GM04504 (cell line): ENCODE measurements at regions not wholly inside any gene's neighbourhood (a gene's known extent, or its start where the extent isn't known, plus 50 kb on each side); places are given as distances from the start of the nearest gene placed in this dataset.
"Not testable (repeated sequence)": the region's sequence is repeated elsewhere in the genome, so short reads cannot be mapped to it uniquely, and the experiment has no call there.

Source experiments
- DNase-seq: peaks from one replicate; pipeline ENCODE4 v3.0.0-alpha.2; 2012; ENCODE audit warnings: low read depth

DNA sequence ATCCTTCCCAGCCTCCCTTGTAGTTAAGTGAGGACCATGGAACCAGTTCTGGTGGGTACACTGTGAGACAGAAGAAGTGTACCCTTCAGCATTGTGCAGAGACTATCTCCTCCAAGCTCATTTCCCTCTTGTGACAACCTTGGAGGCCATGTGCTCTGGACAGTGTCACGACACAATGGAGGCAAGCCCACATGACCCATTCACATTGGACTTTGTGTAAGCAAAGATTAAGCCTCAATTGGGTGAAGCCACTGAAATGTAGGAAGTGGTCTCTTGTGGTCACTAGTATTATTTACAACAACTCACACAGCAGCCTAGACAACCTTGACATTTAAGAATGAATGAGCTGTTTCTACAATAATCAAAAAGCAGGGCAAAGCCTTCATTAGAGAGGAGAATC is 124.2 kb downstream of the INHBA start:
- DNase-seq: no peak

DNA sequence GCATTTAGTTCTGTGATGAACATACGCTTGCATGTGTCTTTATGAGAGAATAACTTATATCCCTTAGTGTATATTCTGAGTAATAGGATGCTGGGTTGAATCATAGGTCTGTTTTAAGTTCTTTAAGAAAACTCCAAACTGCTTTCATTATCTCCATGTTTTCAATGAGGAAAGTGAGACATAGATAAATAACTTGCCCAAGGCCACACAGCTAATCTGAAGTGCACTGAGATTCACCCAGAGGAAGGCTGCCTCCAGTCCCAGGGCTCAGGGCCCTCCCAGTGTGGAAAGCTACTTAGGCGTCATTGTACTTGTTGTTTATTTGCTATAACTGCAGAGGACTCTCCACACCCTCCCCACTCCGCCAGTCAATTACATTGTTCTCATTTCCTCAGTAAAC is 126.7 kb downstream of the INHBA start:
- DNase-seq: no peak

DNA sequence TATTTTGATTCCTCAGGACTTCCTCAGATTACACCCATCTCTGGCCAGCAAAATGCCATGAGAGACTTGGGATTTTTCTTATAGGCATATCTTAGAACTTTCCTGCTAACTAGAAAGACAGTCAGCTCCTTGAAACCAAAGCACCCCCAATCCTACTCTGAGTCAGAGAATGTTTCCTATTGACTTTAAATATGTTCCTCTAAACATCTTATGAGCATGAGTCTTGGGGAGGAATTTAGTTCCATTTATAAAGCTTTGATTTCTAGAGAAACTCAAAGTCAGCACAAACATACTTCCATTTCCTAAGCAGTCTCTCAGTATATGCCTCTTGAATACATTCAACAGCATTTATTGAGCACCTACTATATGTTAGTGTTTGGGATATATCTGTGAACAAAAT is 128.5 kb downstream of the INHBA start:
- DNase-seq: no peak

DNA sequence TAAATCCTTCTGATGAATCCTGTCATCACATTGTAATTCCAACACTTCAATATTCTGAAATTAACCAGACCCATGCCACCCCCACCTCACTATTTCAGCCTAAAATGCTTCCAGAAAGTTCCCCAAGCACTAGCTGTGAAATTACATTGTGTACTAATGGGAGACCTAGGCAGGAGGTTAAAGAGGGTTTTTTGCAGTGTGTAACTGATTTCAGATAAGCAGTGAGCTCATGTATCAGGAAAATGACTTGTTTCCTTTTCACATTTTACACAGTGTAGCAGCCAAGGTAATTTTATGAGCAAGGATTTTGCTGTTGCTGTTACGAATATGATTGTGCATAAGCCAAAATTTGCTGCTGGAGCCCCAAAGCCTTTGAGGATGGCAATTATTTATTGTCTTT is 129.0 kb downstream of the INHBA start:
- DNase-seq: no peak

DNA sequence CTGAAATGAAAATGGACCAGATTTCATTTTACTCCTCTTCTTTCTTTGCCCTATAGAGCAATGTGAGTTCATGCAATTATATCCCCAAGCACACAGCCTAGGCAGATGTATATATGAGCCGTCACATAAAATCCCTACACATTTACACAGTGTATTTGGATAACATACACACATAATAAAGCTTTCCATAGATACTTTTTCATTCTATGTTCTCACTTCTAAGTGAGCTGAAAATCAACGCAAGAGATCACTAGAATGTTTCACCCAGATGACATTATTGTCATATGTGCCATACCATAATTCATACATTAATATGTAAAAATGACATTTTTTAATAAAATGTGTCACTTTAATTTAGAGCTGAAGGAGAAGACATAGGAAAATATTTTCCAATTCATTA is 129.4 kb downstream of the INHBA start:
- no peak for DNase-seq

DNA sequence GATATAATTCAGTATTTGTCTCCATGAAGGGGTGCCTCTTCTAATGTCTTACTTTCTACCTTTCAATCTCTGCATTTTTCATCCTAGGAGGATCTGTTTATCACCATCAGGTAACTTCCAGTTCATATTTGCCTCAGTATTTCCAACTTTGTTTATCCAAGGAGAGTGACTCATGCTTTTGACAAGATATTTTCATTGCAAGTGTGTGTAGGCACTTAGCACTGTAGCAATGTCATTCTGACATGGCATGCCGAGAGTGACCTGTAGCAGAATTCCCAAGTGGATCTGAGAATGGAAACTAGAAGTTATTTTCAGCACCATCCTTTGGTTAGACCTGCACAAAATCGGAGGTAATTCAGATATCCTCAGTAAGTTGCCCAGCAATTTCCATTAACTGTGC is 129.9 kb downstream of the INHBA start:
- no peak for DNase-seq

DNA sequence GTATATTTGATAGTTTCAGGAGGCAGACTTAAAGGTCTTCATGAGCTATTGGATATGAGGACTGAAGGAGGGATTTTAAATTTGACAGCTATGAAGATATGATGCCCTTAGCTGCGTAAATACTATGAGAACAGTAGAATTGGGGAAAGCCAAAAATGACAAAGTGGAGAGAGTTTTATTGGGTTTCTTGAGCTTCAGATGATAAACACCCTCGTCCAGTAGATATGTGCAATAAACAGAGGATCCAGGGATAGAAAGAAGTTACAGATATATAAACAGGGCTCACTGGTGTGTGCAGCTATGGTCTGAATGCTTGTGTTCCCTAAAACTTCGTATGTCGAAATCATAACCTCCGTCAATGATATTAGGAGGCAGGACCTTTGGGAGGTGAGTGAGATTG is 131.3 kb downstream of the INHBA start:
- no peak for DNase-seq

DNA sequence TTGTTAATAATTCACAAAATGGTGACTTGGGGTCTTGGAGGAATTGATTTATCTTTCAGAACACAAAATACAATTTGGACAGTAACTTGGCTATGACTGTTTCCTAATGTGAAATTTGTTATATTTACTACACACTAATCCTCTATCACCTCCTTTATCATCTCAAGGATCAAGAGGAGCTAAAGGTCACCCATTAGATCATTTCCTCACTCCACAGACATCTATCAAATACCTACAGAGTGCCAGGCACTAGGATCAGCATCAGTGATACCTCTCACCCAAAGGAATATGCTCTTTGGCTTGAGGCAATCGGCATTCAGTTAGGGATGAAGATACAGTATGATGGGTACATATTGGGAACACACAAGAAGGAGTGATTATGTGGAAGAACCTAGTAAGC is 132.1 kb downstream of the INHBA start:
- DNase-seq: no peak

DNA sequence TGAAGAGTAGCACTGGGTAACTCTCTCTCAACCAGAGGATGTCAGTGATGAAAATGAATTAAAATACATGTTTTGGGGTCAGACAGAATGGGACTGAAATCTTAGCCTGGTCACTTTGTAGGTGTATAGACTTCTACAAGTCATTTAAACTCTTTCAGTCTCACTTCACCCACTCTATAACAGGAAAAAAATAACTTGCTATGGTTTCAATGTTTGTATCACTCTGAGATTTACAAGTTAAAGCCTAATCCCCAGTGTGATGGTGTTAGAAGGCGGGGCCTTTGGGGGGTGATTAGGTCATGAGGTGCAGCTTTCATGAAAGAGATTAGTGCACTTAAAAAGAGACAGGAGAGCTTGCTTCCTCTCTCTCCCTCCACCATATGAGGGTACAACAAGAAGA is 134.8 kb downstream of the INHBA start:
- no peak for DNase-seq

DNA sequence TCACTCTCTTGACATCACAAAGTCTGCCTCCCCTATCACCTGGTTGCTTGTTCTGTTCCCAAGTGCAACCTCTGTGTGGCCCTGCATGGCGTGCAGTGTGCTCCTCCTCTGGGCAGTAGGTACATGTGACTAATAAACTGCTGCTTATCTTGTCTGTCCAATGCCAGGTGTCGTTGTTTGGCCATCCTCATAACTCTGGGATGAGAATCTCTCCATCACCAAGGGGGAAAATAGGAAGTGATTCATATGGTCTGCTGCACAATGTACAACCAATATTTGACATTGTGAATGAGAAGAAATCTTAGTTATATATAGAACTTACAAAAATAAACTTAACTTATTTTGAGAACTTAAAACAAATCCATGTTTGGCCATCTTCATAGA is 135.2 kb downstream of the INHBA start:
- no peak for DNase-seq

DNA sequence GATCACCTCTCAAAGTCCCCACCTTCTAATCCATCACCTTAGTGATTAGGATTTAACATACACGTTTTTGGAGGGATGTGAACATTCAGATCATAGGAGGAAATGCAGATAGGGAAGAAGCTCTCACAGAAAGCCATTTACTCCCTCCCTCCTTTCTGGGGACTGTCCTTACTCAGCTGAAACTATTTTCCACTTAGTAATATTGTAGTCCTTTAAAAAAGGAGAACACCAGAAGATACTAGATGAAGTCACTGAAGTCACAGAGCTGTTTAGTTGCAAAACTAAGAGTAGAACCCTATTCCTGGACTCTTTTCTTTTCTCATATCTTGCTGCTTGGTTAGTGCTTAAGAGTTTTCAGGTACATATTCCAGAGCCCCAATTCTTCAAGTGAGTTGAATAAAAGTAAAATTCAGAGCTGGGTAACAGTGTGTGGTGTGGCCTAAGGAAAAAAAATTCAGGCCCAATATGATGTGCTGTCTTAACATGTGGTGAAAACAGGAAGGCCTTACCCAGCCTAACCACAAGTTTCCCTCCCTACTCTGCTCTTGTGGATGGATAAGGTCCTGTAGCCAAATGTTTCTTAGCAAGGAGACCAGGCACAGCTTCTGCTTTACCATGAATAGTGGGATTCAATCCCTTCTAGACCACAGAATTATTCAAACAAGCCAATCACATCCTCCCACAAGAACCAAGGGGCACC is 135.7 kb downstream of the INHBA start:
- no peak for DNase-seq

DNA sequence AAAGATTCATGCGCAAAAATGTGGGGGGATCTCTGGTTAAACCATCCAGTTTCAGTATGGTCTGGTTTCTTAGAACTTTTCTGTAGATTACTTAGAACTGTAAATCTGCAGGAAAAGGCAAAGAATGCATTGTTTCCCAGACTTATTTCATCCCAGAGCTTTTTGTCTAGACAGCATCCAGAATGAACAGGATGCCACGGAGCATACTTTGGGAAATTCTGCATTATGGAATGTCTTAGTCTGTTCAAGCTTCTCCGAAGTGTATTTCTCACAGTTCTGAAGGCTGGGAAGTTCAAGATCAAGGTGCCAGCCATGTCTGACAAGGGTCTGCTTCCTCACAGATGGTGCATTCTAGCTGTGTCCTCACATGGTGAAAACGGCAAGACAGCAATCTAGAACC is 136.3 kb downstream of the INHBA start:
- no peak for DNase-seq

DNA sequence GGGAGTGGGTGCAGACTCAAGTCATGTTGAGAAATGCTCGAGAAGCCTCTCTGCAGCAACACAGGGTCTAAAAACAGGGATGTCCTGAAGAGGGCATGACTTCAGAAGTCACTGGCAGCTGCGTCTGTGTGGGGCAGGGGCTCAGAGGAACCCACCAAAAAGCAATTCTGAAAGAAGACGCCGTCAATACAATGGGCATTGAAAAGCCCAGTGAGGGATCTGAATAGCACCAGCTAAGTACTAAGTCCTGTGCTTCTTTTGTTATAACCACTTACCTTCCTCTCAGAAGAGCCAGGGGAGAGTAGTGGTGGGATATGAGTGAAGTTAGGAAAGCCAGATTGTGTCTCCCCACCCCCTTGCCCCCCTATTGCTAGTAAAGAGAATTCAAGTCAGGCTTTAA is 137.2 kb downstream of the INHBA start:
- no peak for DNase-seq

DNA sequence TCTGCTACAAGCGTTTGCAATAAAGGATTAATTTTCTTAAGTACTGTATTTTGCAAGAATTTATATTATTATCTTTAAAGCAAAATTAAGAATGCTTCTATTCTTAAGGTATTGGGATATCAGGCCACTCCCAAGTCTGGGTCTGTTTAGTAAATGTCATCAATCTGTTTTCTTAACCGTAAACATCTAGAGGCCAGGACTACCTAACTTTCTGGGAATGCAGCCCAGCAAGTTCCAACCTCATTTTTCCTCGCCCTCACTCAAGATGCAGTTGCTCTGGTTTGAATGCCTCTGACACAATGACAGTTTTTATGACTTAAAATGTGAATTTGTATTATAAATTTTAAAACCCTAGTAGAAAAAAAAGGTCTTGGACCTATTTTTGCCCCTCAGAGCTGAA is 143.5 kb downstream of the INHBA start:
- no peak for DNase-seq

DNA sequence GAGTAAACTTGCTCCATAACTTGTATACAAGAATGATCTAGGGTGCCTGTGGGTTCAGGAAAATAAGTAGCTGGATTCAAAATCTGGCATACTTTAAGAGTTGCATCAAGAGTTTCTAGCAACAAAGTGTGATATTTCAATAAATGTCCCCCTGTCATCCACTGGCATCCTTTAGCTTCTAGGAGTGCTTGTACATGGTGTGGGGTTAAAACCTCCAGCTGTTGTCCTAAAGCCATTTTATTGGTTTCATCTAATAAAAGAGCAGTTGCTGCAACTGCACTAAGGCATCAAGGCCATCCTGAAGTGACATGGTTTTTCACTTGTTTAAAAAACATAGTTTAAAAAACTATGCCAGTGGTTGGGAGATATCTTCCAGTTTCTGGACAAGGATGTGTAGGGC is 148.4 kb downstream of the INHBA start:
- DNase-seq: no peak

DNA sequence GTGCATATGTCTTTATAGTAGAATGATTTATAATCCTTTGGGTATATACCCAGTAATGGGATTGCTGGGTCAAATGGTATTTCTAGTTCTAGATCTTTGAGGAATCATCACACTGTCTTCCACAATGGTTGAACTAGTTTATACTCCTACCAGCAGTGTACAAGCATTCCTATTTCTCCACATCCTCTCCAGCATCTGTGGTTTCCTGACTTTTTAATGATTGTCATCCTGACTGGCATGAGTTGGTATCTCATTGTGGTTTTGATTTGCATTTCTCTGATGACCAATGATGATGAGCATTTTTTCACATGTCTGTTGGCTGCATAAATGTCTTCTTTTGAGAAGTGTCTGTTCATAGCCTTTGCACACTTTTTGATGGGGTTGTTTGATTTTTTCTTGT is 152.8 kb downstream of the INHBA start:
- DNase-seq: not testable (repeated sequence)

DNA sequence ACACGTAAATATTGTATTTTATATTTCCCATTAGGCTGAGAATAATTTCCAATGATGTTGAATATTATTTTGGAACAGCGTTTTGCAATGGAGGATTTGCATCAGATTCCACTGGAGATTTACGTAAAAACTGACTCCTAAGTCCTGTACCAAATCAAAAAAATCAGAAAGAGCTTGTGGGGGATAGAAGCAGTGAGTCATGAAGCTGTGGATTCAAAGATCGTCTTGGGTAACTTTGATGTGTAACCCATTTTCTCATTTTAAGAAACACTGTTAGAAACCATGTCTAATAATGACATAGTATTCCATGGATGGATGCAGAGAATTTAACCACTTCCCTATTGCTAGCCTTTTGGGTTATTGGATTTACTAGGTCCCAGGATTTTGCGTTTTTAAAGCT is 158.6 kb downstream of the INHBA start:
- DNase-seq: no peak

DNA sequence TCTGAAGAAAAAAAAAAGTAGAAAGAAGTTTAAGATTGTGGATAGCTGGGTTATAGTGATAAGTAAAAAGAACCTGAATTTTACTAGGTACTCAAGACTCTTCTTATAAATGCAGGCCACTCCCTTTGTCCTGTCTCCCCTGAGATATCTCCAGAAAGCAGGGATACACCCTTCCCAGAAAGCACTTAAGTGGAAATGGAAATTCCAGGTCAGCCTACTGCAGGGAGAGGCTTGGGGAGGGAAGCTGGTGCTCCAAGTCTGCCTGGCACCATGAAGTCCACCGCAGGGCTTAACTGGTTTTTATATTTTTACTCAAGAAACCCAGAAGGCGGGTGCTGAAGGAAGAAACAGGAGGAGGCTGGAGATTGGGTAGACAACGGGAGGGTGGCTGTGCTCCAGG is 162.3 kb downstream of the INHBA start:
- no peak for DNase-seq

DNA sequence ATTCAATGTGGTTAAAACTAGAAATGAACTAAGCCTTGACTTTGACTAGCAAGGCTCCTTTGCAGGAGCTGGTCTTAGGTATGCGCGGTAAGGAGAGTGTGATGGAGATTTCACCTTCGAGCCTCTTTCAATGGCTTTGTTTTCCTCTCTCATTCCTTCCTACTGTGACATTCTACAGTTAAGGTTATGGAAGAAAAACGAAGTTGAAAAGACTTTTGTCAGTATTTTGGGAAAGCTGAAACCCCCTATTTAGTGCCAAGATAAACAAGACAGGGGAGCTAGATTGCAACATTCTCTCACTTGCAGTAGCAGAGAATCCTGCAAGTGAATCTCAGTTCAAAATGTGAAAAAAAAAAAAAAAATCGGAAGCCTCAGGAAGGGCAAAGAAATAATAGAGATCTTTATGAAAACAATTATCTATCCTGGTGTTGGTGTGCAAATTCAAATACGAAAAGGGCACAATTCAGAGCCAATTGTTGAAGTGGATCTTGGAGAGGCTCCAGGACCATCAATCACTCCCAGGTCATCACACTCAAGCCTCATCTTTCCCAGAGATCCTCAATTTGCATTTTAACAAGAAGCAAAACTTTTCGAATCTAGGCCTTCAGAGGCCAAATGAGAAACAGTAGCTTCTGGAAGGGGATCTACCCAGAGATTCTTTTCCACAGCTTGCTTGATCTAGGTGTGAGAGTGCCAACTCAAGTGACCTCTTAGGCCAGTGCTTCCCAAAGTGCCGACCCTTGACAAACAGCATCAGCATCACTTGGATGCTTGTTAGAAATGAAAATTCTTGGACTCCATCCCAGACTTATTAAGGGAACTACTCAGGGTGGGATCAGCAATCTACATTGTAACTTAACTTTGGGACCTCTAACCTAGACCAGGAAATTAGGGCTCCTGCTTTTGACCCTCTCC is 163.8 kb downstream of the INHBA start:
- no peak for DNase-seq

DNA sequence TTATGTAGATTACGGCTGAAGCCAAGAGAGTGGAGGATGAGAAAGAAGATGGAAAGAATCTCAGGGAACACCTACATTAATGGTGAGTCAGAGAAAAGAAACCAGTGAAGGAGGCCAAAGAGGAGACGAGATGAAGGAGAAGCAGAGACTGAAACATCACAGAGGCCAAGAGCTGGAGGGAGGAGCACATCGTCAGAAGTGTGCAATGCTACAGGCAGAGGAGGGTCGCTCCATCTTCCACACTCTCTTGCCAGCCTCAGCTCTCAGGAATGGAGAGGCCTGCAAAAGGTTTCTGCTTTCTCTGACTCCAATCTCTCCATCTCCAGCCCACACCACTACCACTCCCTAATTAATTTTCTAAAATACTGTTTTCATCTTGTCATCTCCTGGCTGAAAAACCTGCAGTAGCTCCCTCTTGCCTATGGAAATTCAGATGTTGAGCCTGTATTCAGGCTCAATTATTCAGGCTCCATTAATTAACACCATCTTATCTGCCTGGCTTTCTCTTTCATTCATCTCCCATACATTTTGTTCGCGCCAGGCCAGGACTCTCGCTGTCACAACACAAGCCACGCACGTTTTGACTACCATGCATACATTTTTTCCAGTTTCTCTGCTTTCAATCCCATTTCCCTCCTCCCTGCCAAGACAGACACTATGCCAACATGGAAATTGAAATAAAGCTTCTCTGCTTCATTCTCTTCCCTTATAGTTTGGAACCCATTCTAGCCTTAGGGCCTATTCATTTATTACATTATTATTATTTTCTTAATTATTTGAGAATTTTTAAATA is 165.8 kb downstream of the INHBA start:
- DNase-seq: no peak

DNA sequence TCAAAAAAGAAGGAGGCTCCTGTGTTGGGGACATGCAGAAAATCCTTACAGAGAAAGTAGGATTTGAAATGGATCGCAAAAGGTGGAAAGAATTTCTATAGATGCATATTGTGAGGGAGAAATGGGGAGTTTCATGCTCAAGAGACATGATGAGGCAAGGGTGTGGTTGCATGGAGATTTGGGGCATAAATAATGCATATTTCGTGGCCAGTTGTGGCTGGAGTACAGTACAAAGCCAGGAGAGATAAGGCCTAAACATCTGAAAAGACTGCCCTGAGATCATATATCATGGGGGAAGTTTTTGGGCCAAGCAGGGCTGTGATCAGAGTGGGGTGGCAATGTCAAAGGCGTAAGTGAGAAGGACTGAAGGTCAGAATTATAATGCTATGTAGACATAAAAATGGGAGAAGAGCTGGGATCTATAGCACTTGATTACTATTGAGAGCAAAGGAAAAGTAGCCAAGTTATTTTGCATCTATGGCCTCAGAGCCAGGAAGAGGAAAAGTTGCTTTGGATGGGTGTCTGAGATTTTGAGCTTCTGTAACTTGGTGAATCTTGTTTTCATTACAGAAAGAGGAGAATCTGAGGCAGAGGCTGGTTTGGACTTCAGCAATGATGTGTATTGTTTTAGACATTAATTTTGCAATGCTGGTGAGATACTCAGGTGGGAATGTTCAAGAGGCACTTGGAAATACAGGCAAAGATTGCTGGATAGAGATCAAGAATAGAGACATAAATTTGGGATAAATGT is 166.6 kb downstream of the INHBA start:
- no peak for DNase-seq

DNA sequence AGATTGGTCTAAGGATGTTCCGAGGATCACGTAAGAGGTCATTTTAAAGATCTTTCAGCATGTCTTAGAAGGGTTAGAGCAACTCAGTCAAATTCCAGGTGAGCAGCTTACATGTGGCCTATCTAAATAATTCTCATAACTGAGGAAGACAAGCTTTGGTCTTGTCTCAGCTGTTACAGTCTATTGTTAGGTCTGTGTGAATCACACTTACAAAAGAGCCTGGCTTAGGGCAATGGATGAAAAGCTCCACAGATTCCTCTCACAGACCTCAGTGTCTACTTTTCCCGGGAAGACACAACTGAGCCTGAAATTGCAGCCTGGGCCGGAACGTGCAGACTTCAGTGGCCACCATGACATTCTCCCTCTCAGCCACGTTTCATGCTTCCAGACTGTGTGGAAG is 173.1 kb downstream of the INHBA start:
- no peak for DNase-seq
